Jurkat, Clone E6-1 (cell line): ENCODE measurements at regions not wholly inside any gene's neighbourhood (a gene's known extent, or its start where the extent isn't known, plus 50 kb on each side); places are given as distances from the start of the nearest gene placed in this dataset.

Experiments used
- DNase-seq: peaks from one replicate; pipeline ENCODE4 v3.0.0-alpha.2; 2011; ENCODE audit warnings: low read depth, low spot score
- H3K4me3 ChIP-seq: 2 replicates; pipeline ENCODE4 v1.5.1; 2011; ENCODE audit warnings: mild to moderate bottlenecking, low read length, control low read depth, moderate library complexity

DNA sequence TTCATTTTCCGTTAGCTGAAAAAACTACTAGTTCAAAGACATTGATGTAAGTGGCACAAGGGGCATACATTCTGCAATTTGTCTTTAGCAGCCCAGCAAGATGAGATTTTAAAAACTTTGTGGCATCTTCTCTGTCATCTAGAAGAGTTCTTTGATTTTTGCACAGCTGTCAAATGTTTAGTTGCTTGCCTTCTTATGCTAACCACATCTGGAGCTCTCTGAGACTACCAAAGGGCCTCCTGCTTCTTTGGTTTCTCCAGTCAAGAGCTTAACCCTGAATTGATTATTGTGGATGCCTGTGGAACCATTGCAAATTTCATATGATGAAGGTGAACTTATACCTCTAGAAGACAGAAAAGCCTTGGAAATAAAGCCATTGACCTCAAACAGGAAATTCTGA, 468.7 kb upstream of the RGMA start:
- H3K4me3 ChIP-seq: no peak overlapping the region
- peak; percentile 19 for DNase-seq

DNA sequence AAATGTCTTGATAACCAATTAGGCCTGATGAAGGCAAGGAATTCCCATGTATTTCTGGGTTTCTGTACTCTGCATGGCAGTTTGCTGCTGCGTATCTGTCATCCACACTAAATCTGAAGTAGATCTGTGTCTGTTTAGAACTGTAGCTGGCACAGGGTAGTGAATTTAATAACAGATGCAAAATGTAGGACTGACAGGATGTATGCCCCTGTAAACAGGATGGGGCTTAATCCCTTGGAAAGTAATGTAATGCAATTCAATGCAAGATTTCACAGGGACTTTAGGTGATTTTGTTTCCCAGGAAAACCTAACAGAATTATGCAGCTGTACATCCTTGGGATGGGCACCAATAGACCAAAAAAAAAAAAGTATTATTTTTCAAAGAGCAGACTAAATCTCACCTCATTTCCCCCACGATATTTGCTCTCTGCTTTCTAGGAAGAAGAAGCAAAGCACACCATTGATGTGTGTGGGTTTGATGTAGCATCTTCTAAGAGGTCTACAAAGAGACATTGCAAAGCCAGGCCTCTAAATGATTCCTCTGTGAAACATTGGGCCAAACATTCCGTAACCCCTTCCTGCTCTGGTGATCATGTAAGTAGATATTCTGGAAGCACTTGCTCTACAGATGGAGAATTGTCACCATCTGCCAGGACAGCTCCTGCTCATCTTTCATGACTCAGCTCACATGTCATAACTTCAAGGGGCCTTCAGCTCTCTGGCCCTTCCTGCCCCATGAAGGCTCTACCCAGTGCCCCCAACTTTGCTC, 464.3 kb upstream of the RGMA start:
- H3K4me3 ChIP-seq: no peak overlapping the region
- no peak for DNase-seq

DNA sequence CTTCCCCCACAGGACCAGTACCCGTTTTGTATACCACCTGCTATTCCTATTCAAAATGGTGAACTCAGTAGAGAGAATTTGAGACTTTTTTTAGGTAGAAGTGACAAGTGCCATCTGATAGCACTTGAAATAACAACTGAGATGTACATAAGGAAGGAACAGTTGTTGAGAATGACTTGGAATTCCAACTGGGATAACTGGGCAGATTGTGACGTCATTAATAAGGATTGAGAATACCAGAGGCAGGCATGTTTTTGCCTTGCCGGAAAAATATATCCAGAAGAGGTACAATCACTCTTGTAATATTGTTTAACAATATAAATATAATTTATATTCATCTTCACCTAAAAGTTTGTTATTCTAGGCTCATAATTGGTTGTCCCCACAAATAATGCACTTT, 454.1 kb upstream of the RGMA start:
- no peak for DNase-seq
- no peak overlapping the region for H3K4me3 ChIP-seq

DNA sequence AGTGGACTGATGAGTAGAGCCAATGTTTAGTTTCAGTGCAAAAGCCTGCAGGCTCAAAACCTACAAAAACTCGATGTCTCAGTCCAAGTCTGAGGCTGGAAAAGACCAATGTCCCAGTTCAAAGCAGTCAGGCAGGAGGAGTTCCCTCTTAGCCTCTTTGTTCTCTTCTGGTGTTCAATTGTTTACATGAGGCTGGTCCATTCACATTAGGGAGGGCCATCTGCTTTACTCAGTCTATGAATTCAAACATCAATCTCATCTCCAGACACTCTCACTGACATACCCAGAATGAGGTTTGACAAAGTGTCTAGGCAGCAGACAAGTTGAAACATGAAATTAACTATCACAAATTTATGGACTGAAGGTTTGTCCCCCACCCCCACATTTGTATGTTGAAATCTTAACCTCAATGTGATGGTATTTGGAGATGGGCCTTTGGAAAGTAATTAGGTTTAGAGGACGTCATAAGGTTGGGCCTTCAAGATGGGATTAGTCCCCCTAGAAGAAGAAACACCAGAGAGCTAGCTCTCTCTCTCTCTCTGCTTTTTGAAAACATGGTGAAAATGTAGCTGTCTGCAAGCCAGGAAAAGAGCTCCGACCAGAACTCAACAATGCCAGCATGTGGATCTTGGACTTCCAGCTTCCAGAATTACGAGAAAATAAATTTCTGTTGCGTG, 438.5 kb upstream of the RGMA start:
- DNase-seq: no peak
- H3K4me3 ChIP-seq: no peak overlapping the region

DNA sequence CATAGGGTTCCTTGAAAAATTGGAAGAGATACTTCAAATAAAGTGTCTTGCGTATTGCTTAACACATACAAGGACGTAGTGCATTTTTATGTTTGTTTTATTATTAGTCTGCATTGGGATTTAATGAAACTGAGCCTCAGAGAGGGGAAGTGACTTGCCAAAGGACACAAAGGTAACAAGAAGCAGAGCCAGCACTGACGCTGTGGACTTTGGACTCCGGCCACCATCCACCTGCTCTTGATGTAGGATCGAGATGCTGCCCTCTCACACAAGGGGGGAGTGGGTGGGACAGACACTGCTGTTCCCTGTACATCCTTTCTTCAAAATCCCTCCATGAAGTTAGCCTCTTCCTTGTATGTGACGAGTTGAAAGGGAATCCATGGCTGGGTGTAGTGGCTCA, 435.4 kb upstream of the RGMA start:
- no peak for DNase-seq
- H3K4me3 ChIP-seq: no peak overlapping the region

DNA sequence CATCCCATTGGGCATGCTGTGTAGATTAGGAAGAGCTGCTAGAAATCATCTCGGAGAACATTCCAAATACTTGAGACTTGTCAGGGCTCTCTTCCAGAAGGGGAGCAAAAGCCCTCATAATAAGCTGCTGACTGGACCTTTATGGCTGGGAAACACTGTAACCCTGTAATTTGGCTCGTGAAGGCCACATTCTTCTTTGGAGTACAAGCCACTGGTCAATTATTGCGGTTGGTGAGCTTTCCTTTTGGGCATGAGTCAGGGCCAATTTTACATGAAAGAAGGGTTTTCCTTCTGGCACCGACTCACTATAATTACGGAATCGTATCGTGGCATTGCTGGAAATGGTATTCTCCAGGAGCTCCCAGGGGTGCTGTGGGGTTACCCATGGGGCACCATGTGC, 434.5 kb upstream of the RGMA start:
- no peak overlapping the region for H3K4me3 ChIP-seq
- DNase-seq: no peak

DNA sequence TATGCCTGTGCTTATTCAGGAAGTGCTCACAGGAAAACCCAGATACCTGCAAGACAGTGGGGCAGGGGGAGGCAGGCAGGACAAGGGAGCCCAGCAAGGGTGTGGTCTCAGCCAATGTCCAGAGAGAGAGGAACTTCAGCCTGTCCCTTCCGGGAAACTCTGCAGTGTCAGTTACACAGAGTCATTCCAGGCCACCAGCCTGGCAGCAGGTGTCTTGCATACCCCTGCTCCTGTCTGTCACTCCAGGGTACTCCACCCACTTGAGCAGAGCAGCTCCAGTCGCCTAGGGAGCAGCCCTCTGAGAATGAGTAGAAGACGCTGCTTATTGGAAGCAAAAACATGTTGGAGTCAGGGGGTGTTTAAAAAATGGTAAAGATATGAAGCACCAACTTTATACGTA, 431.2 kb upstream of the RGMA start:
- no peak for DNase-seq
- no peak overlapping the region for H3K4me3 ChIP-seq

DNA sequence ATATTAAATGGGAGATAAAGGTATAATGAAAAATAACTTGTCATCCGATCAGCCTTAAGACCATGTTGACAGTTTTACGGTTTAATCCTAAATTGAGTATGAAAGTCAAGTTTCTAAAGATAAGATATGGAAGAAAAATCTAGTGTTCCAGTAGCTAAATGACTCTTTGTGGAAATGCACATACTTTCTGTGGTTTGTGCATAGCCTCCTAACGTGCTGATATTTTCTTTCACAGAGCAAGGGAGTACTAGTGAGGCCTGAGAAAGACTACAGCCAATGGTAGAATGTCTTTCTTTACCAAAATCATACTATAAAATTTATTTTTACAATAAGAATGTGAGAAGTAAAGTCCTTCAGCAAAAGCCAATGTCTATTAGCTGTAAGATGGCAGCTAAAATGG, 430.6 kb upstream of the RGMA start:
- no peak overlapping the region for H3K4me3 ChIP-seq
- DNase-seq: no peak

DNA sequence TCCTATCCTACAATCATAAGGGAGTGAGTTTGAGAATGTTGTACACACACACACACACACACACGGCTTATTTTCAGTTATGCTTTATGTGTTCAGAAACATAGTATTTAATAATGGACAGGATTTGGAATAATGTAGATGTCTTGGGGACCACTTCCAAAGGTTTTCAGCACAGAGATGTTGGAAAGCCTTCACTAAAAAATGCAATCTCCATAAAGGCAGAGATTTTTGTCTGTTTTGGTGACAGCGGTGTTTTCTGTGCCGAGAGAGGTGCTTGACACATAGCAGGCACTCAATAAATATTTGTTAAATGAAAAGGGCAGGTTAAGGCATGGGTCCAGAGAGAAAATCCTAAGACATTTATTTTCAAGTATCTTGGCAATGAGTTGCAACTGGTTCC, 428.2 kb upstream of the RGMA start:
- no peak overlapping the region for H3K4me3 ChIP-seq
- DNase-seq: no peak

DNA sequence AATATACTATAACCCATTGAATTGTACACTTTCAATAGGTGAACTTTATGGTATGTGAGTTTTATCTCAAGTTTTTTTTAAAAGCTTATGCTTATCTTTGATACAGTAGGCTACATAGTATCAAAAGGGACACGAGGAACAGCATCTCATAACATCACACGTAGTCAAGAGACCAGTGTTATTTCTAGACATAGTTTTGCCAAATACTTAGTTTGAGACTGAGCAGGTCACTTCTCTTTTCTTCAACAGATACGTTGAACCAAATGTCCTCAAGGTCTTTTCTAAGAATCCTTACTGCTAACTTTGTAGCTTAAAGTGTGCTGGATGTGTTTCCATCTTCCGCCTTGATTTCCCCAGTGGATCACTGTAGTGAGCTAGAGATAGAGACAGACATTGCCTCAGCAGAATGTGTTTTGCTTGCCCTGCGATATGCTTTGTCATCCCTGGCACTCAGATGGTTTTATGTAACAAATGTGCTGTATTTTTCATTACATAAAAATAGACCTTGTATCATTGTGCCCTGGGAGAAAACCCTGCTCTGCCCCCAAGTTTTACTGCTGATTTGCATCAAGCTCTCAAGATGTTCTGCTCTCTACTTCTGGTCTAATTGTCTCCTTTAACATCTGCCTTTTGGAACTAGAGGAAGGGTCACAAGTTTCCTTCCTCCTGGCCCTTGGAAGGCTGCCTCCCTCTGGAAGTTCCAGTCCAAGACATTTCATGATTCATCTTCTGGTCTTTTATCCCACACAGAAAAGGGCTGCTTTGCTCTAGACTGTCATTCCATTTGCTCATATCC, 426.4 kb upstream of the RGMA start:
- H3K4me3 ChIP-seq: no peak overlapping the region
- DNase-seq: no peak

DNA sequence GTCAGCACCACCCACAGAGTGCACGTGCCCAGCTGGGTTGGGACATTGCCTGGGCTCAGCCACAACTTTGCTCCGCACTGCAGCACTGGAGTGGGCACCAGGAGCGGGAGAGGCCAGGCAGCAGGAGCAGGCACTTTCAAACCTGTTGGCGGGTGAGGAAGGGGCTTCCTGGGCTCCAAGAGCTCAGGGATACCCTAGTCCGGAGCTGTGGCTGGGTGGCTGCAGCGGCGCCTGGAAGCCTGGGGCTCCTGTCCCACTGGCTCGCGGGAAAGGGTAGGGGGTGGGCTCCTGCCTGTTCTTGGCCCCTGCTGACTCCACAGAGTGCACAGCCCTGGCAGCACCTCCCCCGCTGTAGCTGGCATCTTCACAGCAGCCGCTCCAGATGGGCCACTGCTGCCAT, 417.6 kb upstream of the RGMA start:
- H3K4me3 ChIP-seq: no peak overlapping the region
- DNase-seq: no peak

DNA sequence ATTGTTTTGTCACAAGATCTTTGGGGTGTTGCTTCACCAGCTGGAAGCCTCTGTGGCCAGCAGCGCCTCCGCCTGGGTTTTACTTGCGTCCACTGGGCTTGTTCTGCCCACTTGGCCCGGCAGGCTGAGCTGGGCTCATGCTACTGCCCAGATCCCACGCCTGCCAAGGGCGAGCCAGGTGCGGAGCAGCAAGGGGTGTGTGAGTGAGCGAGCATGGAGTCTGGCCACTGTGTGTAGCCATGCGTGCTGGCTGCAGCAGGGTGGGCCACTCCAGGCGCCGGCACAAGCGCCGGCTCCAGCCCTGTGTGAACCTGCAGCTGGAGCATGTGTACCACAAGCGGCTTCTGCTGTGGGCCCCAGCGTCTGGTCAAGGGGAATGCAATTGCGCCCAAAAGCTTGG, 416.5 kb upstream of the RGMA start:
- H3K4me3 ChIP-seq: no peak overlapping the region
- no peak for DNase-seq

DNA sequence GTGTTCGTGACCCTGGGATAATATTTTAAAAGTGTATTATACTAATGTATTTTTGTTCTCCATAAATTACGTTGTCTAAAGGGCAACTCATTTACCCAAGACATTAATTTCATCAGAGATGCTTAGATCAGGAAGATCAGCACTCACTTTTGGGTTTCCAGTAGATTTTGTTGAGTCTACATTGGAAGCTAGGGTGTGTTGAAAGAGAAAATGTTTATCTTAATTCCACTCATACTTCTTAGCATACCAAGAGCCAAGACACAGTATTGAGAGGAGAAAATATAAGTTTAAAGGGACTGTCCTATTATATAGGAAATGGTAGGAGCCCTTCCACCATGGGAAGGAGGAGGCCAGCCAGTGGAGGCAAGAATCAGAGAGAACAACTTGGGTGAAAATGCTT, 412.9 kb upstream of the RGMA start:
- no peak for DNase-seq
- no peak overlapping the region for H3K4me3 ChIP-seq

DNA sequence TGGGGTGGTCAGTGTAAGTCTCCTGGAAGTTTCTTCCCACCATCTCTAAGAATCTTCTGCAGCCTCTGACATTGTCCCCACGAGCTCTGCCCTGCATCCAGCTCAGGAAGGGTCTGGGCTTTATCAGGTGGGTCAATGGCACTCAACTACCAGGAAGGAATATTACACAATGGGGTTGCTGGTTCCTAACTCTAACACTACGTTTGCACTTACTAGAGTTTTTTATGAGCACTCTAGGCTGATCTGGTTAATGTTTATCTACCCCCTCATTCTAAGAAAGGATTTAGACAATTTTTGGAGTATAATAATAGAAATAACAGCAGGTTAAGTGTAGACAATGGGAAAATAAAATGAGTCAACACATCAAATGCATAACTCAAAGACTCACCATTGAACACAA, 411.1 kb upstream of the RGMA start:
- no peak for DNase-seq
- no peak overlapping the region for H3K4me3 ChIP-seq

DNA sequence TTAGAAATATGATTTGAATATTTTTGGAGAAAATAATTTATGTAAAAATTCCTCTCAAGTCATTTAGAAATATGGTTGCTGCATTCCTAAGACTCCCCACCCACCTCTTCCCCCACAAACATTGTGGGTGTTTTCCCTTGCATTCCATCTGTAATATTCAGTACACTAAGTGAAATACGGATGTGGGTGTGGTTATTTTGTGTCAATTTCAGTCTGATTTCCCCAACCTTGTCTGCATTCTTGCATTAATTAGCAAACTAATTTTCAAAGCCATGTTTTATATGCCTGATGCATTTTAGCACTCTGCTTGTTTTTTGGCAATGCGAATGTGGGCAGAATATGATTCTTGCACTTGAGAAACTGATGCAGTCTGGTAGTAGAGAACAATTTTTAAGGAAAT, 408.3 kb upstream of the RGMA start:
- H3K4me3 ChIP-seq: no peak overlapping the region
- DNase-seq: peak; percentile 17

DNA sequence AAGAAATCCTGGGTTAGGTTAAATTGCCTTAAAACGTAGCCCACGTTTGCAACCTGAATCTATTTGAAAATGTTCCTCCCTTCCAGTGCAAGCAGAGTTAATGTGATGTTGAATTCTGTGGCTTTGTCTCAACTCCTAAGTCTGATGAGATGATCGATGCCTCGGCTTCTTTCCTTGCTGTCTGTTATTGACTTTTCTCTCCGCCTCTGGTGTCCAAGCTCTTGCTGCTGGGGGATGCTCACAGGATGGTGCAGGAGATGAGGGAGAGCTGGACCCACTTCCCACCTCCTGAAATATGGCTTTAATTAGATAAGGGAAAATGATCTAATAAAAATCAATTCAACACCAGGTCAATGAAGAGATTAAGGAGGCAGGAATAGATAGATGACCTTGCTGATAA, 407.9 kb upstream of the RGMA start:
- DNase-seq: no peak

DNA sequence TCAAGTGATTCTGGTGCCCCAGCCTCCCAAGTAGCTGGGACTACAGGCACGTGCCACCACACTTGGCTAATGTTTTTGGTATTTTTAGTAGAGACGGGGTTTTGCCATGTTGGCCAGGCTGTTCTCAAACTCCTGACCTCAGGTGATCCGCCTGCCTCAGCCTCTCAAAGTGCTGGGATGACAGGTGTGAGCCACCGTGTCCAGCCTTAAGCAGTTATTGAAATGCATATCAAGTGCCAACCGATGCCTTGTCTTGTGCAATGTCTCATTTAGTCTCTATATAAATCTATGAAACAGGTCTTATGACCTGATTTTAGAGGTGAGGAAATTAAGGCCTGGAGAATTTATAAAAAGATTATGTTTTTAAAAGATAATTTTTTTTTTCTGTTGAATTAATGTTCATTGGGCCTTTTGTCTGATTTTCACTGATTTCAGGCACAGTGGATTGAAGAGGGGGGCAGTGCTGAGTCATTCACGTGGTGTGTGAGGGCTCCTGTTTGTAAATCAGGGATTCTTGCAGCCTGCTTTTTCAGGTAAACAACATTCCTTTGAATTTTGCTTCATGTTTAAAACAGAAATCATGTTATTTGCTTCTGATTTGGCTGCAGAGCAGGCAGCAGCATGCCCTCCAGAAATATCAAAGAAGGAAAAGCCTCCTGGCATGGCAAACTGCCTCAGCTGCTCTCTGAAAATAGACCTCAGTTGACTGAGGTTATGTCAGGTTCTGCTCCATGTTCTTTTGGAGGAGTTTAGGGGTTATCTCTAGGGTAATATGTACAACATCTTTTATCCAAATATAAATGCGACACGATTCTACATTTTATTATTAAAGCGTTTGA, 407.0 kb upstream of the RGMA start:
- no peak overlapping the region for H3K4me3 ChIP-seq
- DNase-seq: no peak

More for the DNA sequence above, 407.9 kb upstream of the RGMA start:
- H3K4me3 ChIP-seq: no peak overlapping the region

DNA sequence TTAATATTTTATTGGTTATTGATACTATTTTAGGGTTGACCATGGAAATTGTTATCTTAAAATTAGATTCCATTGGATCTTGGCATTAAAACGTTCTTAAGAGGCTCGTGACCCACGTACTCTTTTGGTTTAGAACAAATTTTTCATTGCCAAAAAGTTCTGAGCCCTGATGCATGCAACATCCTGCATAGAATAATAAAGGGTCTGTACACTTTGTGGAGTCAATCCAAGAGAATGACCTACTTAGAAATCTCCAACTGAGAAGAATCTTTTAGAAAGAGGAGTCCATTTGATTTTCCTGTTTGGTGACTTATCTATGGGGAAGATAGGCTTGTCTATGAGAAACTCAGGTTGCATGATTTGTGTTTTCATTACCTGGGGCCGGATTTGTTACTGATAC, 404.2 kb upstream of the RGMA start:
- no peak overlapping the region for H3K4me3 ChIP-seq

DNA sequence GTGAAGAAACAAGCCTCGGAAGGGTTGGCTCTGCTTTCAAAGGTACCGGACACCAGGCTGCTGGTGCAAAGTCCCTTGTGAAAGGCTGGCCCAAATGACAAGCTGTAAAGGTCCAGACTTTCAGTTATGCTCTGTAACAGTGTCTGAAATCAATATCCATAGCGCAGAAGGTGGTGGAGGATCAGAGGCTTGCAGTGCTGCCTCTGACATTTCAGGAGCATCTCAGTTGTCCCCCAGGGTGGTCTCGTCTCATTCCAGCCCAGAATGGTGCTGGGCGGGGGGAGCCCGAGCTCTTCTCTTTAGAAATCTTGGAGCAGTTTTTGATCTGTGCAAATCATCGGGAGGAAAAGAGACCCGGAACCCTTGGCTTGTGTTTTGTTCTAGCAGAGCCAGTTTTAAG, 402.3 kb upstream of the RGMA start:
- DNase-seq: no peak
- no peak overlapping the region for H3K4me3 ChIP-seq

More for the DNA sequence above, 404.2 kb upstream of the RGMA start:
- DNase-seq: no peak
